GM23338 (cell line): ENCODE measurements at regions not wholly inside any gene's neighbourhood (a gene's known extent, or its start where the extent isn't known, plus 50 kb on each side); places are given as distances from the start of the nearest gene placed in this dataset.

Source experiments
- ATAC-seq: fragments of 200-7000 bp; cut with Tn5 transposase; 3 replicates; pipeline ENCODE4 v1.9.1; 2020
- DNase-seq: peaks from one replicate; pipeline ENCODE4 v3.0.0-alpha.2; 2015; ENCODE audit warnings: low spot score
- H2AFZ ChIP-seq: fragments of 200-600 bp; sonication (generic); 2 replicates; pipeline ENCODE4 v1.8.0; 2016; ENCODE audit warnings: antibody characterized with exemption, mild to moderate bottlenecking, moderate library complexity
- H3F3A ChIP-seq: fragments of 200-600 bp; sonication (generic); replicated peaks from 2 replicates; pipeline ENCODE4 v1.8.0; 2017; ENCODE audit warnings: antibody characterized with exemption, mixed run types, low read depth
- H3K27ac ChIP-seq: fragments of 200-600 bp; sonication (generic); 2 replicates; pipeline ENCODE4 v1.6.1; 2016; ENCODE audit warnings: low read depth
- H3K27me3 ChIP-seq: fragments of 200-600 bp; sonication (generic); 2 replicates; pipeline ENCODE4 v1.8.0; 2016; ENCODE audit warnings: mild to moderate bottlenecking, mixed run types, moderate library complexity; ENCODE audit not compliant: insufficient read depth
- H3K36me3 ChIP-seq: fragments of 200-600 bp; sonication (generic); 2 replicates; pipeline ENCODE4 v1.8.0; 2016; ENCODE audit warnings: mild to moderate bottlenecking; ENCODE audit not compliant: insufficient read depth
- H3K4me1 ChIP-seq: fragments of 200-600 bp; sonication (generic); 2 replicates; pipeline ENCODE4 v1.8.0; 2016; ENCODE audit warnings: mild to moderate bottlenecking, moderate library complexity; ENCODE audit not compliant: insufficient read depth
- H3K4me2 ChIP-seq: fragments of 200-600 bp; sonication (generic); 2 replicates; pipeline ENCODE4 v1.7.1; 2017; ENCODE audit warnings: mixed run types
- H3K4me3 ChIP-seq: fragments of 200-600 bp; sonication (generic); 2 replicates; pipeline ENCODE4 v1.6.1; 2016; ENCODE audit warnings: mixed run types
- H3K79me2 ChIP-seq: fragments of 200-600 bp; sonication (generic); replicated peaks from 2 replicates; pipeline ENCODE4 v1.8.0; 2017; ENCODE audit warnings: mild to moderate bottlenecking; ENCODE audit not compliant: insufficient read depth
- H3K9me2 ChIP-seq: fragments of 200-600 bp; sonication (generic); 2 replicates; pipeline ENCODE4 v1.8.0; 2017; ENCODE audit not compliant: insufficient read depth
- H4K20me1 ChIP-seq: fragments of 200-600 bp; sonication (generic); replicated peaks from 2 replicates; pipeline ENCODE4 v1.8.0; 2017; ENCODE audit warnings: mild to moderate bottlenecking; ENCODE audit not compliant: insufficient read depth
- H3K27ac Mint-ChIP-seq: 2 replicates; pipeline ENCODE4 v1.8.0; 2020; ENCODE audit warnings: inconsistent platforms, mild to moderate bottlenecking, moderate library complexity, mixed read lengths
- H3K27me3 Mint-ChIP-seq: 3 replicates; pipeline ENCODE4 v1.8.0; 2022; ENCODE audit warnings: low read depth, mild to moderate bottlenecking, moderate library complexity, mixed read lengths, inconsistent platforms; ENCODE audit not compliant: insufficient read depth, poor library complexity
- H3K36me3 Mint-ChIP-seq: 3 replicates; pipeline ENCODE4 v1.8.0; 2021; ENCODE audit warnings: low read depth, mild to moderate bottlenecking, inconsistent platforms, moderate library complexity, mixed read lengths
- H3K4me1 Mint-ChIP-seq: 3 replicates; pipeline ENCODE4 v1.8.0; 2020; ENCODE audit warnings: mild to moderate bottlenecking, inconsistent platforms, mixed read lengths
- H3K4me3 Mint-ChIP-seq: 3 replicates; pipeline ENCODE4 v1.8.0; 2021; ENCODE audit warnings: moderate library complexity, mild to moderate bottlenecking, inconsistent platforms, mixed read lengths
- H3K9me3 Mint-ChIP-seq: 3 replicates; pipeline ENCODE4 v1.8.0; 2020; ENCODE audit warnings: moderate library complexity, mild to moderate bottlenecking, inconsistent platforms, mixed read lengths
- CREB1 ChIP-seq: fragments of 250-450 bp; sonication (Bioruptor Pico); IDR thresholded peaks from 2 replicates; pipeline ENCODE4 v1.5.0; 2020; ENCODE audit warnings: low read depth, mild to moderate bottlenecking, moderate library complexity
- EZH2 ChIP-seq: fragments of 200-600 bp; sonication (generic); IDR thresholded peaks from one replicate; pipeline ENCODE4 v1.8.0; 2017; ENCODE audit warnings: antibody characterized with exemption, mild to moderate bottlenecking, low read depth; ENCODE audit not compliant: unreplicated experiment
- EZH2phosphoT487 ChIP-seq: fragments of 200-600 bp; sonication (generic); IDR thresholded peaks from one replicate; pipeline ENCODE4 v1.8.1; 2018; ENCODE audit warnings: antibody characterized with exemption; ENCODE audit not compliant: unreplicated experiment
- JUNB ChIP-seq: IDR thresholded peaks from one replicate; pipeline ENCODE4 v1.6.1; 2016; ENCODE audit warnings: antibody characterized with exemption; ENCODE audit not compliant: unreplicated experiment
- NANOG ChIP-seq: IDR thresholded peaks from 2 replicates; pipeline ENCODE4 v1.6.1; 2016; ENCODE audit warnings: antibody characterized with exemption, borderline replicate concordance
- POLR2AphosphoS5 ChIP-seq: IDR thresholded peaks from 2 replicates; pipeline ENCODE4 v1.6.1; 2016; ENCODE audit warnings: antibody characterized with exemption, low read depth
- REST ChIP-seq: IDR thresholded peaks from one replicate; pipeline ENCODE4 v1.6.1; 2018; ENCODE audit warnings: antibody characterized with exemption; ENCODE audit not compliant: unreplicated experiment
- ZNF114 ChIP-seq: fragments of 250-450 bp; sonication (Bioruptor Pico); IDR thresholded peaks from 2 replicates; pipeline ENCODE4 v1.5.0; 2020; ENCODE audit warnings: mild to moderate bottlenecking, moderate library complexity
- ZNF331 ChIP-seq: fragments of 250-450 bp; sonication (Bioruptor Pico); IDR thresholded peaks from 2 replicates; pipeline ENCODE4 v1.5.0; 2020; ENCODE audit warnings: low read depth, mild to moderate bottlenecking, moderate library complexity
- ZNF462 ChIP-seq: fragments of 250-450 bp; sonication (Bioruptor Pico); IDR thresholded peaks from 2 replicates; pipeline ENCODE4 v1.5.0; 2020; ENCODE audit warnings: mild to moderate bottlenecking, moderate library complexity

- Mint-ChIP-seq H3K36me3 (no peaks in the 10 kb centered on the region), H3K9me3 (peaks cover under 1% of the 10 kb centered on the region; the same call in 1 of the 3 replicates), H3K4me1 (peaks cover 27% of the 10 kb centered on the region), H3K4me3 (no peak overlapping the region), H3K27me3 (peaks cover 8% of the 10 kb centered on the region), H3K27ac (no peak overlapping the region)
- Histone ChIP-seq H3K27me3 (no peaks in the 10 kb centered on the region), H3K36me3 (no peaks in the 10 kb centered on the region), H3F3A (no peaks in the 10 kb centered on the region), H3K27ac (no peak overlapping the region), H2AFZ (peak overlapping the region; percentile 69; the same call in 1 of the 2 replicates), H3K4me2 (no peak overlapping the region), H3K4me1 (peaks cover 7% of the 10 kb centered on the region; the same call in 1 of the 2 replicates), H3K9me2 (no peaks in the 10 kb centered on the region), H3K4me3 (no peak overlapping the region), H4K20me1 (no peaks in the 10 kb centered on the region), H3K79me2 (no peaks in the 10 kb centered on the region)
- peak; percentile 64 for ATAC-seq
- TF ChIP-seq EZH2, result no peak
- no peak for TF ChIP-seq REST
- no peak for TF ChIP-seq CREB1 (CRISPR knock-in tag)
- no peak for TF ChIP-seq JUNB
- TF ChIP-seq ZNF114 (CRISPR knock-in tag), result no peak
- TF ChIP-seq ZNF462 (CRISPR knock-in tag), result no peak
- TF ChIP-seq ZNF331 (CRISPR knock-in tag), result no peak
- TF ChIP-seq NANOG, result no peak
- TF ChIP-seq POLR2AphosphoS5, result no peak
- no peak for TF ChIP-seq EZH2phosphoT487
- DNase-seq, result peak; percentile 22
Observed at GRCh38 chr11:111045407-111045803, 200.1 kb upstream of the POU2AF2 start.
